DND-41 (cell line): ENCODE measurements at regions not wholly inside any gene's neighbourhood (a gene's known extent, or its start where the extent isn't known, plus 50 kb on each side); places are given as distances from the start of the nearest gene placed in this dataset.

Source experiments
- ATAC-seq: fragments of 200-7000 bp; cut with Tn5 transposase; 3 replicates; pipeline ENCODE4 v1.9.1; 2021; ENCODE audit warnings: low read depth; ENCODE audit not compliant: insufficient read depth
- DNase-seq: peaks from one replicate; pipeline ENCODE4 v3.0.0-alpha.2; 2020
- H2AFZ ChIP-seq: 2 replicates; pipeline ENCODE4 v1.6.0; 2012; ENCODE audit warnings: low read depth, low read length
- H3K27ac ChIP-seq: 2 replicates; pipeline ENCODE4 v1.5.1; 2012; ENCODE audit warnings: low read length, inconsistent platforms
- H3K27me3 ChIP-seq: fragments of 200-600 bp; sonication (generic); 2 replicates; pipeline ENCODE4 v1.6.0; 2012; ENCODE audit warnings: low read length, mild to moderate bottlenecking, inconsistent platforms; ENCODE audit not compliant: insufficient read depth, poor library complexity
- H3K36me3 ChIP-seq: 2 replicates; pipeline ENCODE4 v1.5.1; 2012; ENCODE audit warnings: low read length, inconsistent platforms; ENCODE audit not compliant: insufficient read depth
- H3K4me1 ChIP-seq: 2 replicates; pipeline ENCODE4 v1.5.1; 2012; ENCODE audit warnings: mild to moderate bottlenecking, low read length; ENCODE audit not compliant: insufficient read depth
- H3K4me2 ChIP-seq: 2 replicates; pipeline ENCODE4 v1.6.0; 2012; ENCODE audit warnings: mild to moderate bottlenecking, moderate library complexity, low read length, inconsistent platforms; ENCODE audit not compliant: insufficient read depth
- H3K4me3 ChIP-seq, 2 experiments: fragments of 200-600 bp in 1 of 2; shearing (Covaris generic) in 1 of 2; 2 replicates each; pipeline ENCODE4 v1.5.1; 2012 to 2016; ENCODE audit warnings: inconsistent platforms in 2 of 2, low read length in 2 of 2, mild to moderate bottlenecking in 2 of 2, low read depth in 1 of 2, moderate library complexity in 1 of 2
- H3K79me2 ChIP-seq: 2 replicates; pipeline ENCODE4 v1.6.0; 2012; ENCODE audit warnings: low read length, inconsistent platforms; ENCODE audit not compliant: insufficient read depth
- H3K9ac ChIP-seq: 2 replicates; pipeline ENCODE4 v1.6.0; 2012; ENCODE audit warnings: low read depth, mild to moderate bottlenecking, inconsistent platforms, low read length, moderate library complexity
- H3K9me3 ChIP-seq: 2 replicates; pipeline ENCODE4 v1.5.1; 2012; ENCODE audit warnings: low read length, moderate library complexity, mild to moderate bottlenecking, inconsistent platforms; ENCODE audit not compliant: insufficient read depth, severe bottlenecking
- H4K20me1 ChIP-seq: 2 replicates; pipeline ENCODE4 v1.6.0; 2012; ENCODE audit warnings: low read length; ENCODE audit not compliant: insufficient read depth
- CTCF ChIP-seq: IDR thresholded peaks from 2 replicates; pipeline ENCODE4 v1.5.1; 2012; ENCODE audit warnings: borderline replicate concordance, low read length, moderate library complexity, mild to moderate bottlenecking; ENCODE audit not compliant: poor library complexity, severe bottlenecking; ENCODE audit errors: extremely low read depth
- EZH2 ChIP-seq: IDR thresholded peaks from 3 replicates; pipeline ENCODE4 v1.6.1; 2012; ENCODE audit warnings: borderline replicate concordance, low read depth, mild to moderate bottlenecking, moderate library complexity, low read length, inconsistent platforms; ENCODE audit not compliant: severe bottlenecking

- TF ChIP-seq CTCF (no peak), EZH2 (no peak)
- no peak overlapping the region for H3K4me2 ChIP-seq
- H3K27ac ChIP-seq: no peak overlapping the region
- no peaks in the 10 kb centered on the region for H3K9me3 ChIP-seq
- H3K4me1 ChIP-seq: no peaks in the 10 kb centered on the region
- no peak for DNase-seq
- H3K9ac ChIP-seq: no peak overlapping the region
- H2AFZ ChIP-seq: no peak overlapping the region
- ATAC-seq: no peak
- H3K36me3 ChIP-seq: no peaks in the 10 kb centered on the region
- no peaks in the 10 kb centered on the region for H3K79me2 ChIP-seq
- H3K4me3 ChIP-seq: no peak overlapping the region
- no peaks in the 10 kb centered on the region for H3K27me3 ChIP-seq
- H4K20me1 ChIP-seq: no peaks in the 10 kb centered on the region
These were observed 676.4 kb upstream of the CHAC2 start for GRCh38 chr2:53091183-53091582.

- ATAC-seq (no peak), DNase-seq (no peak)
- Histone ChIP-seq H3K27me3 (no peaks in the 10 kb centered on the region), H3K27ac (no peak overlapping the region), H3K36me3 (no peaks in the 10 kb centered on the region), H2AFZ (no peak overlapping the region), H3K9ac (no peak overlapping the region), H3K79me2 (no peaks in the 10 kb centered on the region), H3K4me1 (no peaks in the 10 kb centered on the region), H3K9me3 (no peaks in the 10 kb centered on the region), H4K20me1 (no peaks in the 10 kb centered on the region), H3K4me3 (no peak overlapping the region), H3K4me2 (no peak overlapping the region)
- TF ChIP-seq CTCF (no peak), EZH2 (no peak)
These were observed 679.6 kb upstream of the CHAC2 start for GRCh38 chr2:53087874-53088461.

- DNase-seq (no peak), ATAC-seq (no peak)
- TF ChIP-seq EZH2 (no peak), CTCF (no peak)
- H3K4me2 ChIP-seq: no peak overlapping the region
- H3K27ac ChIP-seq: no peak overlapping the region
- H4K20me1 ChIP-seq: no peaks in the 10 kb centered on the region
- H3K9ac ChIP-seq: no peak overlapping the region
- H3K4me3 ChIP-seq: no peak overlapping the region
- no peak overlapping the region for H2AFZ ChIP-seq
- H3K79me2 ChIP-seq: no peaks in the 10 kb centered on the region
- no peaks in the 10 kb centered on the region for H3K36me3 ChIP-seq
- no peaks in the 10 kb centered on the region for H3K27me3 ChIP-seq
- no peaks in the 10 kb centered on the region for H3K9me3 ChIP-seq
- H3K4me1 ChIP-seq: no peaks in the 10 kb centered on the region
These were observed 680.2 kb upstream of the CHAC2 start for GRCh38 chr2:53087262-53087873.

- no peak for DNase-seq
- Histone ChIP-seq H3K79me2 (no peaks in the 10 kb centered on the region), H3K36me3 (no peaks in the 10 kb centered on the region), H2AFZ (no peak overlapping the region), H3K27me3 (no peaks in the 10 kb centered on the region), H3K9ac (no peak overlapping the region), H3K4me2 (no peak overlapping the region), H3K27ac (no peak overlapping the region), H3K9me3 (peaks cover 2% of the 10 kb centered on the region), H3K4me3 (no peak overlapping the region), H4K20me1 (no peaks in the 10 kb centered on the region), H3K4me1 (no peaks in the 10 kb centered on the region)
- TF ChIP-seq CTCF (no peak), EZH2 (no peak)
- no peak for ATAC-seq
These were observed 690.2 kb upstream of the CHAC2 start for GRCh38 chr2:53077413-53077812.
